Spleen (tissue), 11 donors: ENCODE measurements at regions not wholly inside any gene's neighbourhood (a gene's known extent, or its start where the extent isn't known, plus 50 kb on each side); places are given as distances from the start of the nearest gene placed in this dataset.

Experiments
- DNase-seq: peaks from one replicate; pipeline ENCODE4 v3.0.0-alpha.2; 2020
- H3K27ac ChIP-seq, 8 donors: fragments of 200-600 bp; sonication (generic) in 7 of 8; 1 replicate in 4 of 8; 2 replicates in 4 of 8; pipeline versions ENCODE4 v1.5.0 to v1.8.0; 2016 to 2021; ENCODE audit warnings: inconsistent platforms in 4 of 8, mild to moderate bottlenecking in 4 of 8, moderate library complexity in 1 of 8
- H3K27me3 ChIP-seq, 7 donors: fragments of 200-600 bp; sonication (generic) in 6 of 7; replicated peaks in 1 of 7; 1 replicate in 4 of 7; 2 replicates in 3 of 7; pipeline versions ENCODE4 v1.5.0 to v1.8.0; 2016 to 2021; ENCODE audit warnings: inconsistent platforms in 3 of 7, mild to moderate bottlenecking in 1 of 7
- H3K36me3 ChIP-seq, 6 donors: fragments of 200-600 bp; sonication (generic) in 5 of 6; 1 replicate in 4 of 6; 2 replicates in 2 of 6; pipeline versions ENCODE4 v1.5.0 to v1.8.0; 2016 to 2021; ENCODE audit warnings: inconsistent platforms in 2 of 6
- H3K4me1 ChIP-seq, 6 donors: fragments of 200-600 bp; sonication (generic) in 5 of 6; 1 replicate in 3 of 6; 2 replicates in 3 of 6; pipeline versions ENCODE4 v1.5.0 to v1.8.0; 2016 to 2021; ENCODE audit warnings: inconsistent platforms in 3 of 6
- H3K4me3 ChIP-seq, 8 donors: fragments of 200-600 bp; sonication (generic) in 7 of 8; 1 replicate in 4 of 8; 2 replicates in 4 of 8; pipeline versions ENCODE4 v1.5.0 to v1.8.0; 2016 to 2021; ENCODE audit warnings: inconsistent platforms in 4 of 8, mild to moderate bottlenecking in 4 of 8, moderate library complexity in 2 of 8
- H3K9me3 ChIP-seq, 8 donors: fragments of 200-600 bp; sonication (generic) in 7 of 8; 1 replicate in 4 of 8; 2 replicates in 4 of 8; pipeline versions ENCODE4 v1.5.0 to v1.8.0; 2016 to 2021; ENCODE audit warnings: inconsistent platforms in 4 of 8
- CTCF ChIP-seq, 11 experiments: fragments of 200-600 bp in 7 of 11; fragments of 450-650 bp in 4 of 11; sonication (generic) in 4 of 11; IDR thresholded peaks in 8 of 11; conservative IDR thresholded peaks in 3 of 11; 1 replicate in 7 of 11; 2 replicates in 4 of 11; pipeline versions ENCODE4 v1.4.0 to v1.8.0; 2016 to 2021; ENCODE audit warnings: antibody characterized with exemption in 11 of 11, inconsistent platforms in 4 of 11, mild to moderate bottlenecking in 1 of 11
- POLR2A ChIP-seq, 3 donors: fragments of 450-650 bp; IDR thresholded peaks; one replicate each; pipeline ENCODE4 v1.5.1; 2017; ENCODE audit warnings: antibody characterized with exemption in 3 of 3, mild to moderate bottlenecking in 1 of 3
- POLR2AphosphoS5 ChIP-seq, 3 donors: sonication (generic); formaldehyde crosslinking; IDR thresholded peaks; one replicate each; pipeline ENCODE4 v1.5.1; 2017; ENCODE audit warnings: antibody characterized with exemption in 3 of 3
- WGBS, 5 donors: extraction: QIAGEN DNeasy Blood & Tissue Kit in 3 of 5; methylation state at CpG; one replicate each; pipeline versions ENCODE4 v1.1.5 to v1.1.7; 2013 to 2018; 5-methylcytosine and 5-hydroxymethylcytosine counted together
- intact Hi-C: fragments of 100-400 bp; cut with DNase I; formaldehyde crosslinking; loops from one replicate; pipeline ENCODE4 v1.15.0; 2023; ENCODE audit warnings: low total_unique reads
- donor health status: healthy with polysubstance abuse.
- donor health status: DM: no; HTN: no; CAD: no; lungs with moderate emphysema.
- donor health status: DM: no; HTN: no; CAD: no.
- donor health status: Bipolar disorder and iron deficiency.
- donor health status: healthy.
- donor health status: DM: no; HTN: no; CAD: no.
- donor health status: DM: yes; HTN: yes; CAD: no.

DNA sequence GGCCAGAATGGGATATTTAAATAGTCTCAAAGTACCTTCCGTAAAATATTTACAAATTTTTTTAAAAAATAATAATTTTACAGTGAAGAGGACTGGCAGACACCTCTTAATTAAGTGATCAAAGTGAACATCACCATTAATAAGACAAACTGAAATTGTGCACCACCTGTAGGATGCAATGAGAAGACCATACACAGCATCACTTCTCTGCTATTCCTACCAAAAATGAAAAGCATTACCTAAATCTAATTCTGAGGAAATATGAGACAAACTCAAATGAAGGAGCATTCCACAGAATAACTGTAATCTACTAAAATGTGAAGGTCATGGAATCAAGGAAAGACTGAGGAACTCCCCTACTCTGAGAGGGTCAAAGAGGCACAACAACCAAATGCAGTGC, 68.2 kb upstream of the PRDX6 start:
- TF ChIP-seq CTCF (IDR thresholded peaks at IDR 0.05 in 8 of 11, conservative IDR thresholded peaks at IDR 0.05 in 3 of 11) (no peak), POLR2AphosphoS5 (IDR thresholded peaks at IDR 0.05) (no peak), POLR2A (IDR thresholded peaks at IDR 0.05) (no peak)
- Histone ChIP-seq H3K9me3 (no peaks in the 10 kb centered on the region), H3K4me1 (peaks cover 35 to 86% (median 68%) of the 10 kb centered on the region in 6 donors), H3K27ac (peak overlapping the region in 4 of 8 donors; percentile 26 to 74 (median 50)), H3K36me3 (peaks cover 0 to 3% (median 0%) of the 10 kb centered on the region in 6 donors), H3K27me3 (no peaks in the 10 kb centered on the region), H3K4me3 (no peak overlapping the region)
- no peak for DNase-seq
- intact Hi-C loops: no loop called here
- 94 to 100% (median 95%) methylated on average over 1 of the region's 1 CpG for WGBS, 5 donors

DNA sequence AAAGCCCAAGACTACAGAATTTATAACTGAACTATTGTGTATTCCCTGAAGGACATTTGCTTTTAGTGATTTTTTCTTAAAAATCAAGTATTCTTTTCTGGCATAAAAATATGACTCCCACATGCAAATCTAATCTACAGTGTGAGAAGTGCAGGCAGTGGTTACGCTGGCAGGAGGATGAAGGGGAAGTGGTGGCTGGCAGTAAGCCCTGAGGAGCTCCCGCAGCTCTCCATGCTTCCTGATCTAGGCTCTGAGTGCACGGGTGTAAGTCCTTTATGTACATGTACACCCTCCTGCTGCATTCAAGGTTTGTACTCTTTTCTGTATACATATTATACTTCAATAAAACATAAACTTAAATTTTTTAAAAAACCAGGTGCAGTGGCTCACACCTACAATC, 67.5 kb upstream of the PRDX6 start:
- Histone ChIP-seq H3K36me3 (peaks cover 0 to 3% (median 0%) of the 10 kb centered on the region in 6 donors), H3K4me1 (peaks cover 39 to 94% (median 76%) of the 10 kb centered on the region in 6 donors), H3K27ac (peak overlapping the region in 6 of 8 donors; percentile 35 to 88 (median 74)), H3K27me3 (no peaks in the 10 kb centered on the region), H3K9me3 (no peaks in the 10 kb centered on the region), H3K4me3 (no peak overlapping the region)
- intact Hi-C loops: no loop called here
- TF ChIP-seq POLR2A (IDR thresholded peaks at IDR 0.05) (no peak), POLR2AphosphoS5 (IDR thresholded peaks at IDR 0.05) (peak in 2 of 3 donors; percentile 68 to 71), CTCF (IDR thresholded peaks at IDR 0.05 in 8 of 11, conservative IDR thresholded peaks at IDR 0.05 in 3 of 11) (no peak)
- WGBS, 5 donors: 3 to 8% (median 5%) methylated on average over 3 of the region's 3 CpGs
- DNase-seq: peak; percentile 83

DNA sequence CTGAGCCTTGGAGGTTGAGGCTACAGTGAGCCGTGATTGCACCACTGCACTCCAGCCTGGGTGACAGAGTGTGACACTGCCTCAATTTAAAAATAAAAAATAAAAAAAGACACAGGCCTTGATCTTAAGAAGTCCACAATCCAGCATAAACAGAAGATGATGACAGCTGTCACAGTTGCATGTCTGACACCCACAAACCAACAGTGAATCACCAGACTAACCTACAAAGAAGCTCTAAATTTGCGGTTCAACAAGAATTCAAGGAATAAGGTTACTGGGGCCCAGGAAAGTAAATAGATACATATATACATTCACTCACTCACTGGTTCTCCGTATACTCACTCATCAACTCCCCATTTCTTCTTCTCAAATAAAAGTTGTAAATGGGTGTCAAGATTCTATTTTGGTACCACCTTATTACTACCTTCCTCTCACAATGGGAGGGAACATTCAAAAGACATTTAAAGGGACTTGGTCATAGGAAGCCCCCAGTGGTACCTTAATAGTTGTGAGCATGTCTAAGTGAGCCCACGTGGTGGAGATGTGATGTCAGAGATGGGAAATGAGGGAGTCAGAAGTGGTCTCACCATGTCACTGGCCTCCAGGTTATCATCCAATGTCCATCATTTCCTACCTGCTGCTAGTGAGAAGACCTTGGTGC, 66.9 kb upstream of the PRDX6 start:
- no peak for TF ChIP-seq POLR2A (IDR thresholded peaks at IDR 0.05)
- TF ChIP-seq CTCF (IDR thresholded peaks at IDR 0.05 in 8 of 11, conservative IDR thresholded peaks at IDR 0.05 in 3 of 11): no peak
- TF ChIP-seq POLR2AphosphoS5 (IDR thresholded peaks at IDR 0.05): no peak
- H3K9me3 ChIP-seq: no peaks in the 10 kb centered on the region
- peak overlapping the region; percentile 13 to 88 (median 56) for H3K27ac ChIP-seq
- no peak for DNase-seq
- H3K4me3 ChIP-seq: no peak overlapping the region
- 59 to 65% (median 63%) methylated on average over 4 of the region's 4 CpGs for WGBS, 5 donors
- intact Hi-C loops: no loop called here
- H3K4me1 ChIP-seq: peaks cover 43 to 100% (median 82%) of the 10 kb centered on the region in 6 donors
- H3K27me3 ChIP-seq: no peaks in the 10 kb centered on the region
- peaks cover 0 to 3% (median 0%) of the 10 kb centered on the region in 6 donors for H3K36me3 ChIP-seq

DNA sequence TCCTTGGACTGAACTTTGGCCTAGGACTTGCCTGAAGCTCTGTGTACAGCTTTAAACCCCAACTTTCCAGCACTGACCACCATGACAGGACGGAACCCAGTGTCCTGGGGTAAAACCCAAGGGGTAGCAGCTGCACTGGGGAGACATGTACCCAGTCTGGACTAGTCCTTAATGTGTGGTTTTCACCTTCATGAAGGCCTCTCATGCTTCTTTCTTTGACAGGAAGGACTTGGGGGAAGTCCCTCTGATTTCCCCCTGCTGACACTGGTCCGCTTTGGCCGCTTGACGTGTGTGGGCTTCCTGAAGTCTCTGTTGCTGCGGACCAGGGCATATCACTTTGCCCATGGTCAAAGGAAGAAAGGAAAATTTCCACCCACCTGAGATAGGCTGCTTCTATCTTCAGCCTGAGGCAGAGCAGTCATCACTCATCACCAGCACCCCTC, 66.3 kb upstream of the PRDX6 start:
- H3K4me3 ChIP-seq: peak overlapping the region in 1 of 8 donors; percentile 20
- peak; percentile 83 for DNase-seq
- WGBS, 5 donors: 25 to 33% (median 32%) methylated on average over 5 of the region's 5 CpGs; no CpG with 5 or more reads in 1 of the 5 donors
- H3K27me3 ChIP-seq: no peaks in the 10 kb centered on the region
- peaks cover 43 to 99% (median 84%) of the 10 kb centered on the region in 6 donors for H3K4me1 ChIP-seq
- H3K36me3 ChIP-seq: peaks cover 0 to 5% (median 0%) of the 10 kb centered on the region in 6 donors
- no peak for TF ChIP-seq POLR2A (IDR thresholded peaks at IDR 0.05)
- peak in 2 of 3 donors; percentile 36 to 50 for TF ChIP-seq POLR2AphosphoS5 (IDR thresholded peaks at IDR 0.05)
- intact Hi-C loops: no loop called here
- H3K9me3 ChIP-seq: no peaks in the 10 kb centered on the region
- peak overlapping the region; percentile 13 to 88 (median 56) for H3K27ac ChIP-seq
